ENCODE measurements at regions not wholly inside any gene's neighbourhood (a gene's known extent, or its start where the extent isn't known, plus 50 kb on each side); places are given as distances from the start of the nearest gene placed in this dataset.

- FAIRE-seq (no peak), DNase-seq (ENCODE audit: insufficient read length, low spot score) (no peak)
- no peak for TF ChIP-seq CTCF (IDR thresholded peaks at IDR 0.05; ENCODE audit: insufficient read depth, missing control alignments)
Measured at GRCh38 chr2:121059651-121060649, 225.1 kb downstream of the TFCP2L1 start.

- DNase-seq (ENCODE audit: insufficient read length, low spot score) (no peak), FAIRE-seq (no peak)
- TF ChIP-seq CTCF (IDR thresholded peaks at IDR 0.05; ENCODE audit: insufficient read depth, missing control alignments): no peak
Measured at GRCh38 chr2:121061633-121062032, 223.4 kb downstream of the TFCP2L1 start.

GRCh38 chr2:121063471-121063870, 221.5 kb downstream of the TFCP2L1 start:
- no peak for FAIRE-seq
- TF ChIP-seq CTCF (IDR thresholded peaks at IDR 0.05; ENCODE audit: insufficient read depth, missing control alignments): no peak

GRCh38 chr2:121064186-121064585, 220.8 kb downstream of the TFCP2L1 start:
- TF ChIP-seq CTCF (IDR thresholded peaks at IDR 0.05; ENCODE audit: insufficient read depth, missing control alignments): no peak
- DNase-seq (ENCODE audit: insufficient read length, low spot score) (no peak), FAIRE-seq (no peak)

More at GRCh38 chr2:121063471-121063870, 221.5 kb downstream of the TFCP2L1 start:
- DNase-seq (ENCODE audit: insufficient read length, low spot score): no peak

GRCh38 chr2:121065239-121065638, 219.8 kb downstream of the TFCP2L1 start:
- DNase-seq (ENCODE audit: insufficient read length, low spot score) (no peak), FAIRE-seq (no peak)
- TF ChIP-seq CTCF (IDR thresholded peaks at IDR 0.05; ENCODE audit: insufficient read depth, missing control alignments): no peak

GRCh38 chr2:121066526-121066925, 218.5 kb downstream of the TFCP2L1 start:
- DNase-seq (ENCODE audit: insufficient read length, low spot score): no peak
- no peak for FAIRE-seq
- TF ChIP-seq CTCF (IDR thresholded peaks at IDR 0.05; ENCODE audit: insufficient read depth, missing control alignments): no peak

GRCh38 chr2:121068851-121069250, 216.2 kb downstream of the TFCP2L1 start:
- no peak for FAIRE-seq
- DNase-seq (ENCODE audit: insufficient read length, low spot score): no peak
- TF ChIP-seq CTCF (IDR thresholded peaks at IDR 0.05; ENCODE audit: insufficient read depth, missing control alignments): no peak

Data from D721Med (cell line).